Activated CD8-positive, alpha-beta memory T cell treated with anti-CD3 and anti-CD28 coated beads for 48 hours (primary cell): ENCODE measurements at regions not wholly inside any gene's neighbourhood (a gene's known extent, or its start where the extent isn't known, plus 50 kb on each side); places are given as distances from the start of the nearest gene placed in this dataset.

ENCODE experiments used
- DNase-seq, 3 experiments: peaks; one replicate each; pipeline ENCODE4 v3.0.0-alpha.2; 2020; ENCODE audit warnings: low read depth in 2 of 3, low spot score in 2 of 3

DNA sequence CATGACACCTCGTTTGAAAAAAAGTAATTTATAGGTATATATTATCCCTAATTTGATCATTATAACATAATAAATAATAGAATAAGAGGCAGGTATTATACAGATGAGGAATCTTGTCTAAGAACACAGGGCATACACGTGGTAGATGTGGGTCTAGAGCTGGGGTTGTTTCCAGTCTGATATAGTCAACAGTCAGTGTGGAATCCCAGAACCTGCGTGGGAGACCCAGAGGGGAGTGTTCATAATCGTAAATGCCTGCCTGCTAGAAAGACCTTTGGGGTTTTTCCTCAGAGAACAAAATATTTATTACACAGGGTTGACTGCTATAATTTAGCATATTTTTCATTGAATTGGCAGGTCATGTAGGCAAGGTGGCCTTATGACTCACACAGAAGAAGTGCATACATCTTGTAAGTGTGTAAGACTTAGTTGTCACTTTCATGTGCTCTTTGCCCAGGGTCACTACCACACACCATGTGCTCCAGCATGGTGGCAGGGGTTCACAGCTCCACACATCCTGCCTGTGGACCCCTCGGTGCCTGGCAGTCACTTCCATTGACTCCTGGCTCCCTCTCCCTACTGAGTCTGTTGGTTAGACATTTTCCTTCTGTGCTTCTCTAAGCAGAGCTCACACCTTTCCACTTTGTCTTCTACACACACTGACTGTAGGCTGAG, 94.9 kb upstream of the IKZF1 start:
- no peak for DNase-seq

DNA sequence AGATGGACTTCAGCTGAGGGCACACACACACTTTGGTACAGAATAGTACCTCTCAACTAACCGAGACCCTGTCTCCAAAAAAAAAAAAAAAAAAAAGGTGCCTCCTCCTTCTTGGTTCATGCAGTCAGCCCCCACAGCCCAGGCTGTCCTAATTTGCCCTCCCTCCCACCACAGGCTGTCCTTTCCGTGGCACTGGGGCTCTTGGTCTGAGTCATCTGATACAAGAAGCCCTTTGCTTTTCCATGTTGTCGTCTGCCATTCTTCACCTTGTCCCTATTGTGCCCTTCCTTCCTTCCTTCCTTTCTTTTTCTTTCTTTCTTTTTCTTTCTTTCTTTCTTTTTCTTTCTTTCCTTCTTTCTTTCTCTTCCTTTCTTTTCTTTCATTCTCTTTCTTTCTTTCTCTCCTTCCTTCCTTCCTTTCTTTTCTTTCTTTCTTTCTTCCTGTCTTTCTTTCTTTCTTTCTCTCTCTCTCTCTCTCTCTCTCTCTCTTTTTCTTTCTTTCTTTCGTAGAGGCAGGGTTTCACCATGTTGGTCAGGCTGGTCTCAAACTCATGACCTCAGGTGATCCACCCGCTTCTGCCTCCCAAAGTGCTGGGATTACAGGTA, 96.0 kb upstream of the IKZF1 start:
- DNase-seq, result no peak

DNA sequence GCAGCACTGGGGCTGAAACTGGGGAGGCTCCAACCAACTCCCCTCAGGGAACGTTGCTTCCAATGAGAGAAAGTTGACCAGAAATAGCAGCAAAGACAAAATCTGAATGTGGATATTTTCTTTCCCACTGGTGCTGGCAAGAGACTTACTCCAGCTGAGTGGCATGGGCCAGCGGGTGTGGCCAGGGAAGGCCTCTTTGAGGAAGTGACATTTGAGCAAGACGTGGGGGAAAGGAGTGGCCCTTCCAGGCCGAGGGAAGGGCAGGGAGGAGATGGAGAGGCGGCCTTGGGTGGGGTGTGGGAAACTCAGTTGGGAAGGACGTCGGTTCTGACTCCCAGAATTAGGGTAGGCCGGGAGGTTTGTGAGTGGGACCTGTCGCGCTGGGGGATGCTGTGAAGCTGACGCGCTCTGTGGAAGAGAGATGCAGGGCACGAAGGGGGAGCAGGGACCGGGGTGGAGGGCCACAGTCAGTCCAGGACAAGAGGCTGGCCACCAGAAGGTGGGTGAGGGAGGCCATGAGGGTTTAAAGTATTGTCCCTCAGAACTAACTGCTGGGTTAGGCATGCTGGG, 96.7 kb upstream of the IKZF1 start:
- no peak for DNase-seq

DNA sequence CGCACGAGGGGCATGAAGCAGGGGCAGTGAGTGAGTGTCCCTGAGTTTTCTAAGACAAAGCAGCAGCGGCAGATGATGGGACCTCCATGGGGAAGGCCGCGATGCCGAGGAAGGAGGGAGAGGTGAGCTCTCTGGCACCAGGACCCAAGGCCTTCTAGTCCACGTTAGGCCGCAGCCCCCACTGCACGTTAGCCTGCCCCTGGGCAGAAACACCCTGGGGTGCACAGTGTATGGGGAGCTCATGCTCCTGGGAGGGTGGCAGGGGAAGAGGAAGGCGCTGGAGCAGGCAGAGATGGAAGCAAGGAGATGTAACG, 97.3 kb upstream of the IKZF1 start:
- no peak for DNase-seq

DNA sequence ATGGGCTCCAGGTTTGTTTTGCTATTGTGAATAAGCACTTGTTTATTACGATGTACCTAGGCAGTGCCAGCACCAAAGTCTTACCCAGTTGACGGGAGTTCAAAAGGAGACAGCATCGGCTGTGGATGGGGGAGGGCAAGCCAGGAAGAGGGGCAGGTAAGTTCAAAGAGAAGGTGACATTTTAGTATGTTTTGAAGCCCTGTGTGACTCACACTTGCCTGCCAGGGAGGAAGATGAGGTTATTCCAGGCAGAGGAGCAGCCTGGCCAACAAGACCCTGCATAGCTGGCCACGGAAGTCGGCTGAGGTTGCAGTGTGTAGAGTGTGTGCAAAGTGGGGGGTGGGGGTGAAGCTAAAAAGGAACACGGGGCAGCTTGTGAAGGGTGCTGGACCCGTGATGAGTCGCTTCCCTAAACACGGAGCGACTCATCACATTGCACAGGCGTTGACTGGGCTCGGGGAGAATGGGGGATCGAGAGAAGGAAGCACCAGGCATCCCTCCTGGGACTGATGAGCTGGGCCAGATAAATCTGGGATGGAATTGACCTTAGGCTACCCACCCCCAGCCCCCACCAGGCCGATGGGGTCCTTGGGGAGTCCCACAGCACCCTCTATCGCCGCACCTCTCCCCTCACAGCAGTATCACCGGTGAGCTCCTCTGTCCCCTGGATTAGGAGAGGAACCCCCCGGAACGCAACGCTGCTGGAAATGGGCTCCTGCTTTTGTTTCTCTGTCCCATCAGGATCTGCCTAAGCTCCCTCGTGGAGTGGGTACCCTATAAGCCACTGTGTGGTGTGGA, 97.9 kb upstream of the IKZF1 start:
- DNase-seq, result peak in 1 of 3 experiments; percentile 50

DNA sequence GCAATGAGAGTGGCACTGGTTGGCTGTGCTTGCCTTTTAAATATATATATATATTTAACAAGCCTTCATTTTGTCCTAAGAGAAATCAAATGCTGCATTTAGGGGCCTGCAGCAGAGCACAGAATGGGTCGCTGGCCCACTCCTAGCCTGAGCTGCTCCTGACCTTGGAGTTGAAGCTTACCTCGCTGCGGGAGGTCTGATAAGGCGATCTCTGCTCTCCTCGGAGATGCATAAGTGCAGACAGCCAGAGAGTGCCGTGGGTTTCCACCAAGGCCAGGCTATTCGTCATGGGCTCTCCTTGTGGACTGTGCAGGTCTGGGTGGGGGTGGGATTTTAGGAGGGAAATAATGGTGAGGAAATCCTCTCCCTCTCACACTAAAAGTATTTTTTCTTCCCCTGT, 99.5 kb upstream of the IKZF1 start:
- DNase-seq, result no peak

DNA sequence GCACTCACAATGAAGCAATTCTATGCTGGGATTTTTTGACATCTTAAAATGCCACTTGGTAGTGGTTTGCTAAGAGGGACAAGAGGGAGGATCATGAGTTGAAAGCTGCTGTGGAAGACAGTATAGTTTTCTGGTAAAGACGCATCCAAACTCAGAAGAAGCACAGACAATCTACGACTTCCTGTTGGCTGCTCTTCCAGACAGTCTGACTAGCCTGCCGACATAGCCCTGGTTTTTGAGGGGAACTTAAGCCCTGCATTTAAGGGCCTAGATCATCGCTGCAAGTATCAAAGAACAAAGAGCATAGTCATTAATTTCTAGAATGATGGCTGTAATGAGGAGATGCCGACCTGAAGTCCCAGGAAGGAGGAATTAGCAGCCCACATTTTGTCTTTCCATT, 99.9 kb upstream of the IKZF1 start:
- no peak for DNase-seq

DNA sequence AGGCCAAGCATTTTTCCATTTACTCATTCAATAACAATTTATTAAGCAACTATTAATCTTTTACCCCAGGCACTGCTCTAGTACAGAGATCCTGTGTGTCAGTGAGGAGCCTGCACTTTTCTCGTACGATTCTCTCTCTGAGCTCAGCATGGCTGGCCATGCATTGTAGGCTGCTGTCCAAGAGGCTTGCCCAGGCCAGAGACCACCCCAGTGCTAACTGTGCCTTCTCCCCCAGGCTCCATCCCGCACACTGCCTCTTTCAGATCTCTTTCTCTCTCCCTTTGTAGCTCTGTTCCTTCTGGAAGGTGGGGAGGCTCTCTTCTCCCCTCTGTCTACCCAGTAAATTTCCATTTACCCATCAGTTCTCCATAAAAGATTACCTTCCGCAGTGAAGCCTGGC, 101.0 kb upstream of the IKZF1 start:
- DNase-seq, result no peak

DNA sequence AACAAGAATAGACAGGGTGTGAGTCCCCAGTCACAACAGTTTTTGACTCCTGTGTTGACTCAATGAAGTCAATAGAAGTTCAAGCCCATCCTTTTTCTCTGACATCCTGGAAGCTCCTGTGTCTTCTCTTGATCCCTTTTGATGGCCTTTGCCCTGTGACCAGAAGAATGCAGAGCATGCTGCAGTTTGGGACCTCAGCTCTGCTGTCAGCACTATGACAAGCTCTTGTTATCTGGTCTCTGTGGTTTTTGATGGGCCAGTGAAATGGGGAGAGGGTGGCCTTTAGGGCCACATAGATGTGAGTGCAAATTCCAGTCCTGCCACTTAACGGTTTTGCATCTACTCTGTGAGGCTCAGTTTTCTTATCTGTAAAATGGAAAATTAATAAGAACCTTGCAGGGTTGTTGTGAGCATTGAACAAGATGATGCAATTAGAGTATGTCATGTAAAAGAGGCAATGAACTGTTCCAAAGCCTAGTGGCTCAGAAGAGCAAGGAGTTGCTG, 102.4 kb upstream of the IKZF1 start:
- DNase-seq, result no peak

DNA sequence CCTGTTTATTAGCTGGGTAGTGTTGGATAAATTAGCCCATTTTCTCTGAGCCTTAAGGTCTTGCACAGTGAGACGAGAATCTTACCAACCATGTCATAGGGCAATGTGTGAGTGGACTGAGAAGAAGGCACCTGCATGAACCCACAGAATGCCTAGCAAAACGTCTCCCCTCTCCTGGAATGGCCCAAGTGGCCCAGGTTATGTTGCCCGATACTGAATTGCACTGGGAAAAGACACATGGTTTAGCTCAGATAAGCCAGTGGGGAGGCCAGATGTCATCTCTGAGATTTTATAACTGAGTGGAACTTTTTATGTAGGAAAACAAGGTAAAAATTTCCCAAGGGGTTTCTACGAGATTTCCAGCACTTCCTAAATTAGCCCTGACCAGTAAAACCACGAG, 104.7 kb upstream of the IKZF1 start:
- no peak for DNase-seq

DNA sequence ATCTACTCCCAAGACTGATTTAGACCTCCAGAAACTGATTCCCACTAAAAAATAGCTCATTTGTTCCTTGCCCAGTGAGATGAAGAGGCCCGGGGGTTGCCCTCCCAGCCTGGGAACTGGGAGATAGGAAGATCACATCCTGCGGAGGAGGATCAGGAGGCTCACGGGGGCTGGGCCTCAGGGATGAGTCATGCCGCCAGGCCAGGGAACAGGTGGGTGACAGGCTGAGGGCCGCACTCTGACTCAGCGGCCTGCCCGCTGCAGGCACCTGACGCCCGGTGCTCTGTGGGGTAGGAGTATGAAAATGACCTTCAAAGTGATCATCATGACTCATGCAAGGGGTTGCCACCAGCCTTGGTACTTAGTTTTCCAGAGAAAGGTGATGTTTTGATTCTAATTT, 104.5 kb upstream of the ZPBP start:
- peak in 2 of 3 experiments; percentile 48 to 50 for DNase-seq

DNA sequence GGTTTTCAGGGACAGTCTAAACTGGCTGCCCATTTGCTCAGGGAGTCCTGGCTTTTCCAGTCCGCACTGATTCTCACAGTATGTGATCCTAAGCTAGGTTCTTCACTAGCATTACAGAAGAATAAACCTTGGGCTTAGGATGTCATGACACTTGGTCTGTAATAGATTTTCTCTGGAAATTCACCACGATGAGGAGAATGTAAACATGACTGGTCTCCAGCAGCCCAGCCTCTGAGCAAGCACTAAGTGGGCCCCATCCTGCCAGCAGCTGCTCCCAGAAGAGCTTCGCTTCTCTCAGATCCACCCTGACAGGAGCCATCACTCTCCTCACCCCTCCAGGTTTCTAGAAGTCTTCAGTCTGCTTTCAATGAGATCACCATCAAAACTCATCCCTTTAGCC, 103.7 kb upstream of the ZPBP start:
- no peak for DNase-seq

DNA sequence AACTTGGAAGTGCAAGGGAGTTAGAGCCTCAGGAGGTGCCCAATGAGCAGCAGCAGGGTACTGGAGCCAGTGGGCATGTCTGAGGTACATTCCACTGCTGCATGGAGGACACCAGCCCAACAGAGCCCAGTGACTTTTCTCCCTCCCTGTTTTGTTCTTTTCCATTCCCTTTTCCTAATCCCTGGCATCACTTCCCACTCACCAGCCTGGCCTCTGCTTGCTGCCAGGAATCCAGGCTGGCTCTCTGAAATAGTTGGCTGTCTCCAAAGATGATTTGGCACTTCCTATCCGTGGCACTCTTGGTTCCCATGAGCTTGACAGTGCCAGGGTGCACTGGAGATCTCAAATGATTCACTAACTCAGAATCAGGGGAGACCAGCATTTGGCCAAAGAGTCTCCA, 97.7 kb upstream of the ZPBP start:
- DNase-seq, result no peak

DNA sequence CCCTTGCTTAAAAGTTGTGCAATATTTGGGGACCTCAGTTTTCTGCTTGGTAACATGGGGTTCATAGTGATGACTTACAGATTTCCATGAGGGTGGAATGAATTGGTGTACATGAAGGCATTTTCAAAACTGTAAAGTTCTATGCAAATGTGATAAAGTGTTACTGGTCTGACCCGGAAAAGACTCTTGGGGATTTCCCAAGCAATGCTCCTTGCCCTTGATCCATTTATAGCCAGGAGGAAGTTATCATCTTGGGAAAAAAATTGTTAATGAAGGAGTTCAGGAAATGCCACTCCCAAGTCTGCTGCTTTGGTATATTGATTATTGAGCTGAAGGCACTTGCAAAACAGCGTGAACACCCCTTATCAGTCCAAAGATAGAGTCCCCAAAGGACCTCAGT, 96.3 kb upstream of the ZPBP start:
- no peak for DNase-seq

DNA sequence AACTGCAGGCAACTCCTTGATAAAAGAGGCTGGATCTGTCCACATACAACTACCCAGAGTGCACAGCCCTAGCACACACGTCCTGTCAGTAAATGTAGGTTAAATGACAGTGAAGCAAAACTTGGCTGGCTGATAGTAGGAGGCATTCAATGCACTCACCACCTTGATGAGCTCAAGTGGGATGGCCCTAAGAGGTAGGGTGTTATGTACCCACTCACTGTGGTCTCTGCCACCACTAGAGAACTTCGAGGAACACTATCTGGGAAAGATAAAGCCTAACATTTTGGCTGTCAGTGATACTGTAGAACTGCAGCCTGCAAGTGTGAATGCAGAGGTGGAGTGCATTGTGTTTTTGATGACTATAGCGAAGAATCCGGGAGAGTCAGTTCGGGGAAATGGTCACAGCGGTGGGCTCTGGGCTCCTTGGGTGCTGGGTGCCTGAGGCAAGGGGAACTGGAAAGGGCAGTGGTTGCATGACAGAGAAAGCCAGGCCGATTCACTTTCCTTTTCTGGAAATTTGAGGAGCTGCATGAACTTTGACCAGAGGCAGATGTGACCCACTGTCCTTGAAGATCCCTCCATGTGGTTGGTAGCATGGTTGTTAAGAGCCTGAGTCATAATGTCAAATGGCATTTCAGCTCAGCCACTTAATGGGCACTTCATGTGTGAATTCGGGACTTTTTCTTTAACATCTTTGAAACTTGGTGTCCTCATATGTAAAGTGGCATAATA, 93.1 kb upstream of the ZPBP start:
- DNase-seq, result no peak

DNA sequence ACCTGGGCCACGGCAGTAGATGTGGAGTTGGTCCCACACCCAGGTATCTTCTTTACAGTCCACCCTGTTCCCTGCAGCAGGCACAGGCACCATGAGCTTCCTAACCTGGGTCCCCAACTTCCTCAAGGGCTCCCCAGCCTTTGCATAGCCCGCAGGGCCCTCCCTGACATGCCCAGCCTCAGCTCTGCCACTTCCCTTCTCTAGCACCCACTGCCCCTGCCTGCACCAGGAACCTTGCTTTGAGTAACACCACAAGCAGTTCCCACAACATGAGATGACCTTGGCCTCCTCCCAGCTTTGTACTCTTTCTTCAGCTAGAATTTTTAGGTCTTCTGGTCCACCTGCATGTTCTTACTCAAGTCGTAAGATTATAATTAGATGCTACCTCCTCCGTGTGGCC, 92.2 kb upstream of the ZPBP start:
- no peak for DNase-seq

DNA sequence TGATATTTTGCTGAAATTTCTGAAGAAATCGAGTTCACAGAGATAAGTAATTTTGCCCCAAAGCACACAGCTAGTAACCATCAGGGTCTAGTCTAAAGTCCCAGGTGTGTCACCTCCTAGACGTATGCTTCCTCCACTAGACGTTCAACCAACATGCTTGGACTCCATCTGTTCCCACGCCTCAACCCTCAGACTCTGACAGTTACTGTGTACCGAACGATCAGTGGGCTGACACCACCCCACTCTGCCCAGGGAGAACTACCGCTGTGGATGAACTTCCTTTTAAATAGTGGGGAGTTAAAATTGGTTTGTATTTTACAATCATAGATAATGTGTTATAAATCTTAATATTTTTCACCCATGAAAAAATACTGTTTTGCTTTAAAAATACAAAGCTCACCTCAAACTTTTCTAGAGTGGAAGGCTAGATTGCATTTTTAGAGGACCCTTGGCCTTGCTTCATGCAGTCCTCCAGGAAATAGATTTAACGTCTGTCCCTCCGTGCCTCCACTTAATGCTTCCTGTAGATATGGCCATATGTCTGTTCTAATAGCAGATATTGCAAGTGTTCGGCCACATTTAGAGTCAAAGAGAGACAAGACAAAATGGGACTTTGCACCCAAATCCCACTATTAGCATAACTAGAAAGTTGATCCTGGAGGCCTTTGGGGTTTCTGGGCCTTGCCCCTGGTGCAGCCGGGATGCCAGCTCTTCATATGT, 91.4 kb upstream of the ZPBP start:
- no peak for DNase-seq

DNA sequence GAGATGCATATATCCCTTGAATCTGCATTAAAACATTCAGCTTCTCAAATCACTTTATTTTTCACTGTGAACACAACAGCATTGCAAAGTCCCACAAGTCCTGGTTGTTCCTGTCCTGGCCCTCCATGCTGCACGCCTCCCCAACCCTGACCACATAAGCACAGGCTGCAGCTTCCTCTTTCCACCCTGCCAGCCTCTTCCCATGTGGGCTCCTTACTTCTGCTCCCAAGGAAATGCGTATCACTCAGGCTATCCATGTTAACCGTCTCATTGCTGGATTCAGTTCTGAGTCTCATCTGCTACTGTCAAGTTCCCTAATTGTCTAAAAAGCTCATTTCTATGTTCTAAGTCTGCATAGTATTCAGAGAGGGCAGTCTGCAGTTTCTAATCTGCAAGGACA, 89.7 kb upstream of the ZPBP start:
- DNase-seq, result no peak

DNA sequence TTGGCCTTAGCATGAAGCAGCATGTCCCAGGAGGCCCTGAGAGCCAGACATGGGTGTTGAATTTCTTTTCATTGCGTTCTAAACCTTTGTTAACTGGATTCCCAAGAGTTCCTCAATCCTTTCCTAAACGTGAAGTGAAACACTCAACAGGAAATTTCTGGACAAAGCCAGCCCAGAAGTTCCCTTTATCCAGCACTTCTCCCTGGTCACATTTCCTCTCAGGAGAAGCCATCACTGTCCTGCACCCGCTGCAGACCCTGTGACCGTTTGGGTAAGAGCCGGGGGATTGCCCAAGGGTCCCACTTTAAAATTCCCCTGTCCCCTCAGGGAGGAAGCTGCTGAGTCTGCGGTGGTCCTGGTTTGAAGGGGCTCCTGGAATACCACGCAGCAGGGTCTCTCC, 88.0 kb upstream of the ZPBP start:
- no peak for DNase-seq

DNA sequence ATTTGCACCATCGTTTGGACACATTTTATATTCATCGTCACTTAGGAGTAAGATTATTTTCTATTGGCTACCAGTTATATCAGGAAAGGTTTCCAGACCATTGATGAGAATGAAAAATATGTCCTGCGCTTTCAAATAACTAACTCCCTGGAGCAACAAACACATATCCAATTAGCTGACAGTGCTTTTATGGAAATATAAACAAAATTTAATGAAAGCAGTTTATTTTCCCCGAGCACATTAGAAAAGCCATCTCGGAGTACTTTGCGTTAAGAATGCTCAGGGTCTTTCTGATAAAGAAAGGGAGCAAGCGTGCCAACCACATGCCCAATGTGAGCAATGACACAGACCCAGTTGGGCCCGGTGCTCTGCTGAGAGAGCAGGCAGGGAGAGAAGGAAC, 85.1 kb upstream of the ZPBP start:
- no peak for DNase-seq

DNA sequence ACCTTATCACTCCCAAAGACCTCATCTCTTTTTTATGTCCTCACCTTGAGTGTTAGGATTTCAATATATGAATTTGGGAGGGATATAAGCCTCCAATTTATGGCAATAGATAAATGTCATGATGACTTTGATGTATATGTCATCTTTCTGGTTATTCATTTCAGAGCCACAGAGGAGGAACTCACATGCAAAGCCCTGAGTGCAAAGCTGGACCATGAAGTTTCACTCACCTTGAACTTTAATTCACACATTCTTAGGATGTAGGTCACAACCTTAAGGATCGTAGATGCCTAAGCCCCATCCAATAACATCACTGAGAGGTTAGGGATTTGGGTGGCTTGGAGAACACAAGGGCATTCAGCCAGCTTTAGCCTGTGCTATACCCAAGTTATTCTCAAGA, 81.9 kb upstream of the ZPBP start:
- DNase-seq, result no peak
